ENCODE measurements at regions not wholly inside any gene's neighbourhood (a gene's known extent, or its start where the extent isn't known, plus 50 kb on each side); places are given as distances from the start of the nearest gene placed in this dataset.

DNA sequence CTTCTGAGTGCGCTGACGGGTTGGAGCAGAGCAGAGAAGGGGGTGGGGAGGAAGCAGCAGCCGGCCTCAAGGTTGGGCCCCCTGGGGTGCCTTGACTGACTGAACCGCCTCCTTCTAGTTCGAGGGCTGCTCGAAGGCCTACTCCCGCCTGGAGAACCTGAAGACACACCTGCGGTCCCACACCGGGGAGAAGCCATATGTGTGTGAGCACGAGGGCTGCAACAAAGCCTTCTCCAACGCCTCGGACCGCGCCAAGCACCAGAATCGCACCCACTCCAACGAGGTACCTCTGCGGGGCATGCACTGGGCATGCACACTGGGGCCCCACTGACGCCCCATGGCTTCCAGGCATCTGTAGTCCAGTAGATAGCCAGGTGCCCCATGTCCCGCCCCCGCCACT, 246.9 kb downstream of the GLI2 start:
- no peak overlapping the region for H2AFZ ChIP-seq (ENCODE audit: low read depth, low read length, poor library complexity, severe bottlenecking)
- no peak for DNase-seq (ENCODE audit: low read depth, low spot score)
- peaks cover 0 to 7% of the 10 kb centered on the region in 2 experiments; a peak in 2 of 4 replicates for H3K4me1 ChIP-seq (ENCODE audit: control insufficient read depth in 1 of 2, insufficient read depth in 2 of 2, low read length in 2 of 2)
- H3K79me2 ChIP-seq (ENCODE audit: insufficient read depth, low read length), result no peaks in the 10 kb centered on the region
- H4K20me1 ChIP-seq (ENCODE audit: insufficient read depth), result no peaks in the 10 kb centered on the region
- H3K9ac ChIP-seq (ENCODE audit: low read length), result no peak overlapping the region
- H3K4me3 ChIP-seq (replicated peaks in 1 of 2; ENCODE audit: low read depth in 1 of 2, low read length in 2 of 2), result no peak overlapping the region
- H3K4me2 ChIP-seq (ENCODE audit: low read length), result no peak overlapping the region
- POLR2A ChIA-PET, result no interaction called here
- H3K36me3 ChIP-seq (ENCODE audit: control insufficient read depth in 1 of 2, insufficient read depth in 2 of 2, low read length in 2 of 2), result no peaks in the 10 kb centered on the region
- ATAC-seq, result no peak
- no peak overlapping the region for H3K27ac ChIP-seq (ENCODE audit: low read depth, low read length)
- H3K9me2 ChIP-seq (ENCODE audit: insufficient read depth), result no peaks in the 10 kb centered on the region
- H3K9me3 ChIP-seq (ENCODE audit: control insufficient read depth in 1 of 2, insufficient read depth in 1 of 2, low read depth in 1 of 2, low read length in 2 of 2), result no peaks in the 10 kb centered on the region
- RAD21 ChIA-PET (ENCODE audit: low non-redundant PET in 1 of 2, low total read pairs in 2 of 2, uncharacterized antibody in 2 of 2, unreplicated experiment in 2 of 2), result no interaction called here
- TF ChIP-seq, protein P1, sequence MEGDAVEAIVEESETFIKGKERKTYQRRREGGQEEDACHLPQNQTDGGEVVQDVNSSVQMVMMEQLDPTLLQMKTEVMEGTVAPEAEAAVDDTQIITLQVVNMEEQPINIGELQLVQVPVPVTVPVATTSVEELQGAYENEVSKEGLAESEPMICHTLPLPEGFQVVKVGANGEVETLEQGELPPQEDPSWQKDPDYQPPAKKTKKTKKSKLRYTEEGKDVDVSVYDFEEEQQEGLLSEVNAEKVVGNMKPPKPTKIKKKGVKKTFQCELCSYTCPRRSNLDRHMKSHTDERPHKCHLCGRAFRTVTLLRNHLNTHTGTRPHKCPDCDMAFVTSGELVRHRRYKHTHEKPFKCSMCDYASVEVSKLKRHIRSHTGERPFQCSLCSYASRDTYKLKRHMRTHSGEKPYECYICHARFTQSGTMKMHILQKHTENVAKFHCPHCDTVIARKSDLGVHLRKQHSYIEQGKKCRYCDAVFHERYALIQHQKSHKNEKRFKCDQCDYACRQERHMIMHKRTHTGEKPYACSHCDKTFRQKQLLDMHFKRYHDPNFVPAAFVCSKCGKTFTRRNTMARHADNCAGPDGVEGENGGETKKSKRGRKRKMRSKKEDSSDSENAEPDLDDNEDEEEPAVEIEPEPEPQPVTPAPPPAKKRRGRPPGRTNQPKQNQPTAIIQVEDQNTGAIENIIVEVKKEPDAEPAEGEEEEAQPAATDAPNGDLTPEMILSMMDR (IDR thresholded peaks at IDR 0.05 in 2 of 3, conservative IDR thresholded peaks at IDR 0.05 in 1 of 3; ENCODE audit: borderline replicate concordance in 1 of 3, insufficient read depth in 1 of 3, low read depth in 2 of 3, low read length in 2 of 3), result no peak
- TF ChIP-seq, protein P2, sequence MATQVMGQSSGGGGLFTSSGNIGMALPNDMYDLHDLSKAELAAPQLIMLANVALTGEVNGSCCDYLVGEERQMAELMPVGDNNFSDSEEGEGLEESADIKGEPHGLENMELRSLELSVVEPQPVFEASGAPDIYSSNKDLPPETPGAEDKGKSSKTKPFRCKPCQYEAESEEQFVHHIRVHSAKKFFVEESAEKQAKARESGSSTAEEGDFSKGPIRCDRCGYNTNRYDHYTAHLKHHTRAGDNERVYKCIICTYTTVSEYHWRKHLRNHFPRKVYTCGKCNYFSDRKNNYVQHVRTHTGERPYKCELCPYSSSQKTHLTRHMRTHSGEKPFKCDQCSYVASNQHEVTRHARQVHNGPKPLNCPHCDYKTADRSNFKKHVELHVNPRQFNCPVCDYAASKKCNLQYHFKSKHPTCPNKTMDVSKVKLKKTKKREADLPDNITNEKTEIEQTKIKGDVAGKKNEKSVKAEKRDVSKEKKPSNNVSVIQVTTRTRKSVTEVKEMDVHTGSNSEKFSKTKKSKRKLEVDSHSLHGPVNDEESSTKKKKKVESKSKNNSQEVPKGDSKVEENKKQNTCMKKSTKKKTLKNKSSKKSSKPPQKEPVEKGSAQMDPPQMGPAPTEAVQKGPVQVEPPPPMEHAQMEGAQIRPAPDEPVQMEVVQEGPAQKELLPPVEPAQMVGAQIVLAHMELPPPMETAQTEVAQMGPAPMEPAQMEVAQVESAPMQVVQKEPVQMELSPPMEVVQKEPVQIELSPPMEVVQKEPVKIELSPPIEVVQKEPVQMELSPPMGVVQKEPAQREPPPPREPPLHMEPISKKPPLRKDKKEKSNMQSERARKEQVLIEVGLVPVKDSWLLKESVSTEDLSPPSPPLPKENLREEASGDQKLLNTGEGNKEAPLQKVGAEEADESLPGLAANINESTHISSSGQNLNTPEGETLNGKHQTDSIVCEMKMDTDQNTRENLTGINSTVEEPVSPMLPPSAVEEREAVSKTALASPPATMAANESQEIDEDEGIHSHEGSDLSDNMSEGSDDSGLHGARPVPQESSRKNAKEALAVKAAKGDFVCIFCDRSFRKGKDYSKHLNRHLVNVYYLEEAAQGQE (IDR thresholded peaks at IDR 0.05; ENCODE audit: low read depth), result no peak
- TF ChIP-seq CBX3 (IDR thresholded peaks at IDR 0.05; ENCODE audit: low read depth) (no peak), ZFX (IDR thresholded peaks at IDR 0.05) (no peak), CEBPB (IDR thresholded peaks at IDR 0.05; ENCODE audit: low read depth) (no peak), YY1 (IDR thresholded peaks at IDR 0.05; ENCODE audit: extremely low read depth, insufficient replicate concordance, low read depth, low read length) (no peak)
- CTCF ChIA-PET, result no interaction called here
- intact Hi-C loops (cut with micrococcal nuclease), result no loop called here
- H3K27me3 ChIP-seq (ENCODE audit: insufficient read depth, low read length), result no peaks in the 10 kb centered on the region; the same call in 1 of the 2 replicates
- BruUV-seq (replicated peaks), result no TSS peak
